WTC11 (cell line): ENCODE measurements at regions not wholly inside any gene's neighbourhood (a gene's known extent, or its start where the extent isn't known, plus 50 kb on each side); places are given as distances from the start of the nearest gene placed in this dataset.
A peak's percentile ranks its signal among the peaks of the same experiment; 100 is the strongest.

ENCODE experiments used
- ATAC-seq: fragments of 200-7000 bp; cut with Tn5 transposase; 2 replicates; pipeline ENCODE4 v1.10.0; 2021; ENCODE audit warnings: mild to moderate bottlenecking, moderate library complexity
- CTCF ChIA-PET: fragments of 300-600 bp; sonication (Branson Sonifier 250); formaldehyde crosslinking; loops from one replicate; lab custom pipeline; 2021; ENCODE audit warnings: antibody characterized with exemption; lab: Charles Lee
- POLR2A ChIA-PET: fragments of 350-600 bp; sonication (Branson Sonifier 250); formaldehyde crosslinking; loops from one replicate; lab custom pipeline; 2021; ENCODE audit warnings: antibody characterized with exemption; lab: Charles Lee
- DNase-seq: peaks from one replicate; pipeline ENCODE4 v3.0.0; 2021; ENCODE audit warnings: low spot score
- H3K27ac Mint-ChIP-seq: 2 replicates; pipeline ENCODE4 v1.8.0; 2021; ENCODE audit warnings: mixed read lengths
- H3K27me3 Mint-ChIP-seq: 2 replicates; pipeline ENCODE4 v1.8.0; 2021; ENCODE audit warnings: low read depth, mild to moderate bottlenecking, moderate library complexity, mixed read lengths
- H3K36me3 Mint-ChIP-seq: 2 replicates; pipeline ENCODE4 v1.8.0; 2021; ENCODE audit warnings: mixed read lengths
- H3K4me1 Mint-ChIP-seq: 2 replicates; pipeline ENCODE4 v1.8.0; 2022; ENCODE audit warnings: mixed read lengths
- H3K4me3 Mint-ChIP-seq: 2 replicates; pipeline ENCODE4 v1.8.0; 2021; ENCODE audit warnings: mild to moderate bottlenecking, moderate library complexity, mixed read lengths
- H3K9me3 Mint-ChIP-seq: 2 replicates; pipeline ENCODE4 v1.8.0; 2021; ENCODE audit warnings: mixed read lengths
- ATF1 ChIP-seq: sonication (generic); formaldehyde crosslinking; IDR thresholded peaks from 2 replicates; pipeline ENCODE4 v1.8.1; 2023; ENCODE audit warnings: mild to moderate bottlenecking, moderate library complexity, missing genetic modification reagents
- EMX1 ChIP-seq: fragments of 250-450 bp; sonication (Bioruptor Pico); IDR thresholded peaks from 2 replicates; pipeline ENCODE4 v1.8.0; 2021; ENCODE audit warnings: mild to moderate bottlenecking
- FOXJ3 ChIP-seq: sonication (generic); formaldehyde crosslinking; IDR thresholded peaks from 2 replicates; pipeline ENCODE4 v1.9.0; 2021; ENCODE audit warnings: missing genetic modification reagents, mild to moderate bottlenecking, borderline replicate concordance
- GTF2I ChIP-seq: fragments of 250-450 bp; sonication (Bioruptor Pico); conservative IDR thresholded peaks from 2 replicates; pipeline ENCODE4 v1.4.0; 2021; ENCODE audit warnings: mild to moderate bottlenecking
- HMGA2 ChIP-seq: fragments of 250-450 bp; sonication (Bioruptor Pico); IDR thresholded peaks from 2 replicates; pipeline ENCODE4 v1.4.0; 2021; ENCODE audit warnings: mild to moderate bottlenecking, moderate library complexity
- JAZF1 ChIP-seq: fragments of 250-450 bp; sonication (Bioruptor Pico); IDR thresholded peaks from 2 replicates; pipeline ENCODE4 v1.9.0; 2021; ENCODE audit warnings: moderate library complexity, mild to moderate bottlenecking, inconsistent platforms
- NFATC4 ChIP-seq: fragments of 250-450 bp; sonication (Bioruptor Pico); IDR thresholded peaks from 2 replicates; pipeline ENCODE4 v1.9.0; 2021; ENCODE audit warnings: mild to moderate bottlenecking
- NFE2L1 ChIP-seq: sonication (generic); formaldehyde crosslinking; IDR thresholded peaks from 2 replicates; pipeline ENCODE4 v1.8.1; 2023; ENCODE audit warnings: missing genetic modification reagents
- NFYB ChIP-seq: sonication (generic); formaldehyde crosslinking; conservative IDR thresholded peaks from 2 replicates; pipeline ENCODE4 v1.8.0; 2022; ENCODE audit warnings: low read depth, missing genetic modification reagents
- RELA ChIP-seq: sonication (generic); formaldehyde crosslinking; IDR thresholded peaks from 2 replicates; pipeline ENCODE4 v1.8.1; 2022; ENCODE audit warnings: missing genetic modification reagents, mild to moderate bottlenecking, borderline replicate concordance
- SMAD4 ChIP-seq: sonication (generic); formaldehyde crosslinking; IDR thresholded peaks from 2 replicates; pipeline ENCODE4 v1.8.0; 2022; ENCODE audit warnings: mild to moderate bottlenecking, missing genetic modification reagents
- TEAD1 ChIP-seq: sonication (generic); formaldehyde crosslinking; IDR thresholded peaks from 2 replicates; pipeline ENCODE4 v1.8.0; 2022; ENCODE audit warnings: mild to moderate bottlenecking, missing genetic modification reagents
- ZBTB21 ChIP-seq: sonication (generic); formaldehyde crosslinking; IDR thresholded peaks from 2 replicates; pipeline ENCODE4 v1.8.1; 2023; ENCODE audit warnings: mild to moderate bottlenecking, missing genetic modification reagents, borderline replicate concordance
- ZNF317 ChIP-seq: sonication (generic); formaldehyde crosslinking; IDR thresholded peaks from 2 replicates; pipeline ENCODE4 v1.8.1; 2023; ENCODE audit warnings: low read depth, mild to moderate bottlenecking, moderate library complexity, missing genetic modification reagents, borderline replicate concordance
- ZNF396 ChIP-seq: fragments of 250-450 bp; sonication (Bioruptor Pico); IDR thresholded peaks from 2 replicates; pipeline ENCODE4 v1.8.0; 2021; ENCODE audit warnings: mild to moderate bottlenecking, moderate library complexity, borderline replicate concordance
- TF ChIP-seq, protein P1 (sequence below): sonication (generic); formaldehyde crosslinking; IDR thresholded peaks from 2 replicates; pipeline ENCODE4 v1.8.1; 2023; ENCODE audit warnings: mild to moderate bottlenecking, missing genetic modification reagents
- TF ChIP-seq, protein P2 (sequence below): fragments of 250-450 bp; sonication (Bioruptor Pico); IDR thresholded peaks from 2 replicates; pipeline ENCODE4 v1.8.0; 2021; ENCODE audit warnings: mild to moderate bottlenecking
- TF ChIP-seq, protein P3 (sequence below): sonication (generic); formaldehyde crosslinking; IDR thresholded peaks from 2 replicates; pipeline ENCODE4 v1.8.1; 2022; ENCODE audit warnings: mild to moderate bottlenecking, moderate library complexity, missing genetic modification reagents
- TF ChIP-seq, protein P4 (sequence below): sonication (generic); formaldehyde crosslinking; IDR thresholded peaks from 2 replicates; pipeline ENCODE4 v1.8.0; 2023; ENCODE audit warnings: missing genetic modification reagents, mild to moderate bottlenecking, borderline replicate concordance
- TF ChIP-seq, protein P5 (sequence below): sonication (generic); formaldehyde crosslinking; IDR thresholded peaks from 2 replicates; pipeline ENCODE4 v1.8.0; 2022; ENCODE audit warnings: mild to moderate bottlenecking, missing genetic modification reagents
- TF ChIP-seq, protein P6 (sequence below): sonication (generic); formaldehyde crosslinking; IDR thresholded peaks from 2 replicates; pipeline ENCODE4 v1.8.0; 2022; ENCODE audit warnings: mild to moderate bottlenecking, missing genetic modification reagents
- TF ChIP-seq, protein P7 (sequence below): sonication (generic); formaldehyde crosslinking; IDR thresholded peaks from 2 replicates; pipeline ENCODE4 v1.8.1; 2022; ENCODE audit warnings: low read depth, missing genetic modification reagents, borderline replicate concordance
- TF ChIP-seq, protein P8 (sequence below): fragments of 250-450 bp; sonication (Bioruptor Pico); conservative IDR thresholded peaks from 2 replicates; pipeline ENCODE4 v1.9.0; 2021; ENCODE audit warnings: mild to moderate bottlenecking

DNA sequence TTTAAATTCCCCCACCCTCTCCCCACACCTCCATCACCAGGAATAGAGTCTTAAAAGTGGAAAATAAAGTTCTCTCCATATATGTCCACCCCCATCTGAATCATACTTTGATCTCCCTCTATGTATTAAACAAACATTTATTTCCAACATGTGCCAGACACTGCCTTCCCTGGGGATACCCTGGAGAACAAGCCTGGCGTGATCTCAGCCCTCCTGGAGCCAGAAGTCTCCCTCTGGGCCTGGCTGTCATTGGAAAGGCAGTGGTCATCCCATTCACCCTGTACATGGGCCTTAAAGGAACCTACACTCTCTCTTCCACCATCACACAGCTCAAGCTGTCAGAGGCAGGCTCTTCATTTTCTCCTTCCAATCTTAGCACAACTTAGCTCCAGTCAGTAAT is 143.6 kb downstream of the EMP1 start:
- no peak for DNase-seq
- H3K4me1 Mint-ChIP-seq = no peaks in the 10 kb centered on the region
- TF ChIP-seq, protein P1, sequence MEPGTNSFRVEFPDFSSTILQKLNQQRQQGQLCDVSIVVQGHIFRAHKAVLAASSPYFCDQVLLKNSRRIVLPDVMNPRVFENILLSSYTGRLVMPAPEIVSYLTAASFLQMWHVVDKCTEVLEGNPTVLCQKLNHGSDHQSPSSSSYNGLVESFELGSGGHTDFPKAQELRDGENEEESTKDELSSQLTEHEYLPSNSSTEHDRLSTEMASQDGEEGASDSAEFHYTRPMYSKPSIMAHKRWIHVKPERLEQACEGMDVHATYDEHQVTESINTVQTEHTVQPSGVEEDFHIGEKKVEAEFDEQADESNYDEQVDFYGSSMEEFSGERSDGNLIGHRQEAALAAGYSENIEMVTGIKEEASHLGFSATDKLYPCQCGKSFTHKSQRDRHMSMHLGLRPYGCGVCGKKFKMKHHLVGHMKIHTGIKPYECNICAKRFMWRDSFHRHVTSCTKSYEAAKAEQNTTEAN (CRISPR knock-in tag) = no peak
- TF ChIP-seq ZNF317 (CRISPR knock-in tag) = no peak
- no peak for TF ChIP-seq HMGA2 (CRISPR knock-in tag)
- TF ChIP-seq ZNF396 (CRISPR knock-in tag) = no peak
- TF ChIP-seq, protein P2, sequence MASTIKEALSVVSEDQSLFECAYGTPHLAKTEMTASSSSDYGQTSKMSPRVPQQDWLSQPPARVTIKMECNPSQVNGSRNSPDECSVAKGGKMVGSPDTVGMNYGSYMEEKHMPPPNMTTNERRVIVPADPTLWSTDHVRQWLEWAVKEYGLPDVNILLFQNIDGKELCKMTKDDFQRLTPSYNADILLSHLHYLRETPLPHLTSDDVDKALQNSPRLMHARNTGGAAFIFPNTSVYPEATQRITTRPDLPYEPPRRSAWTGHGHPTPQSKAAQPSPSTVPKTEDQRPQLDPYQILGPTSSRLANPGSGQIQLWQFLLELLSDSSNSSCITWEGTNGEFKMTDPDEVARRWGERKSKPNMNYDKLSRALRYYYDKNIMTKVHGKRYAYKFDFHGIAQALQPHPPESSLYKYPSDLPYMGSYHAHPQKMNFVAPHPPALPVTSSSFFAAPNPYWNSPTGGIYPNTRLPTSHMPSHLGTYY = no peak
- TF ChIP-seq FOXJ3 (CRISPR knock-in tag) = no peak
- TF ChIP-seq, protein P3, sequence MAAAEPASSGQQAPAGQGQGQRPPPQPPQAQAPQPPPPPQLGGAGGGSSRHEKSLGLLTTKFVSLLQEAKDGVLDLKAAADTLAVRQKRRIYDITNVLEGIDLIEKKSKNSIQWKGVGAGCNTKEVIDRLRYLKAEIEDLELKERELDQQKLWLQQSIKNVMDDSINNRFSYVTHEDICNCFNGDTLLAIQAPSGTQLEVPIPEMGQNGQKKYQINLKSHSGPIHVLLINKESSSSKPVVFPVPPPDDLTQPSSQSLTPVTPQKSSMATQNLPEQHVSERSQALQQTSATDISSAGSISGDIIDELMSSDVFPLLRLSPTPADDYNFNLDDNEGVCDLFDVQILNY (CRISPR knock-in tag) = no peak
- TF ChIP-seq ZBTB21 (CRISPR knock-in tag) = no peak
- TF ChIP-seq GTF2I (CRISPR knock-in tag) = no peak
- TF ChIP-seq NFE2L1 (CRISPR knock-in tag) = no peak
- no peak for TF ChIP-seq TEAD1
- TF ChIP-seq NFYB (CRISPR knock-in tag) = no peak
- TF ChIP-seq SMAD4 (CRISPR knock-in tag) = no peak
- TF ChIP-seq, protein P4, sequence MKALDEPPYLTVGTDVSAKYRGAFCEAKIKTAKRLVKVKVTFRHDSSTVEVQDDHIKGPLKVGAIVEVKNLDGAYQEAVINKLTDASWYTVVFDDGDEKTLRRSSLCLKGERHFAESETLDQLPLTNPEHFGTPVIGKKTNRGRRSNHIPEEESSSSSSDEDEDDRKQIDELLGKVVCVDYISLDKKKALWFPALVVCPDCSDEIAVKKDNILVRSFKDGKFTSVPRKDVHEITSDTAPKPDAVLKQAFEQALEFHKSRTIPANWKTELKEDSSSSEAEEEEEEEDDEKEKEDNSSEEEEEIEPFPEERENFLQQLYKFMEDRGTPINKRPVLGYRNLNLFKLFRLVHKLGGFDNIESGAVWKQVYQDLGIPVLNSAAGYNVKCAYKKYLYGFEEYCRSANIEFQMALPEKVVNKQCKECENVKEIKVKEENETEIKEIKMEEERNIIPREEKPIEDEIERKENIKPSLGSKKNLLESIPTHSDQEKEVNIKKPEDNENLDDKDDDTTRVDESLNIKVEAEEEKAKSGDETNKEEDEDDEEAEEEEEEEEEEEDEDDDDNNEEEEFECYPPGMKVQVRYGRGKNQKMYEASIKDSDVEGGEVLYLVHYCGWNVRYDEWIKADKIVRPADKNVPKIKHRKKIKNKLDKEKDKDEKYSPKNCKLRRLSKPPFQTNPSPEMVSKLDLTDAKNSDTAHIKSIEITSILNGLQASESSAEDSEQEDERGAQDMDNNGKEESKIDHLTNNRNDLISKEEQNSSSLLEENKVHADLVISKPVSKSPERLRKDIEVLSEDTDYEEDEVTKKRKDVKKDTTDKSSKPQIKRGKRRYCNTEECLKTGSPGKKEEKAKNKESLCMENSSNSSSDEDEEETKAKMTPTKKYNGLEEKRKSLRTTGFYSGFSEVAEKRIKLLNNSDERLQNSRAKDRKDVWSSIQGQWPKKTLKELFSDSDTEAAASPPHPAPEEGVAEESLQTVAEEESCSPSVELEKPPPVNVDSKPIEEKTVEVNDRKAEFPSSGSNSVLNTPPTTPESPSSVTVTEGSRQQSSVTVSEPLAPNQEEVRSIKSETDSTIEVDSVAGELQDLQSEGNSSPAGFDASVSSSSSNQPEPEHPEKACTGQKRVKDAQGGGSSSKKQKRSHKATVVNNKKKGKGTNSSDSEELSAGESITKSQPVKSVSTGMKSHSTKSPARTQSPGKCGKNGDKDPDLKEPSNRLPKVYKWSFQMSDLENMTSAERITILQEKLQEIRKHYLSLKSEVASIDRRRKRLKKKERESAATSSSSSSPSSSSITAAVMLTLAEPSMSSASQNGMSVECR (CRISPR knock-in tag) = no peak
- H3K9me3 Mint-ChIP-seq = peaks cover 10% of the 10 kb centered on the region
- H3K27me3 Mint-ChIP-seq = no peaks in the 10 kb centered on the region; the same call in 1 of the 2 replicates
- H3K27ac Mint-ChIP-seq = no peak overlapping the region
- no peak for ATAC-seq
- ChIA-PET CTCF (interaction anchor here (1.5 to 2.0 kb wide), 2 partner anchors 22 kb away, joined by 6 to 7 read pairs; no protein-coding TSS in a partner anchor), POLR2A (no interaction called here)
- no peaks in the 10 kb centered on the region for H3K36me3 Mint-ChIP-seq
- no peak overlapping the region for H3K4me3 Mint-ChIP-seq

DNA sequence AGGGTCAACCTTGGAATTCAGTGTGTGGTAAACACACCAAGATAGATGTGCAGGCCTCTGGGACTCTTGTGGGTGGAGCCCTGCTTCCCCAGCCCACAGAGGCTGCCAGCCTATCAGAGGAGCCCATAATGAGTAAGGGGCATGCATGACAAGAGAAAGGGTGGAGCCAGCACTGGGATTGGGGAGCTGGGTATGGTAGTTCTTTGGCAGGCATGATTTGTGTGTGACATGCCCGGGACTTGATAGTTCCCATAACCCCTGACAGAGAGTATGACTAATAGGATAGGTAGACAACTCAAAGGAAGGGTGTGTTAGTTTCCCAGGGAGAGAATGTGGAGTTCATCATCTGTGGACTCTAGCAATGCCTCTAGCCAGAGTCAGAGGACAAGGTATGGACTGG is 143.0 kb downstream of the EMP1 start:
- Mint-ChIP-seq H3K27ac (no peak overlapping the region), H3K4me1 (no peaks in the 10 kb centered on the region), H3K27me3 (no peaks in the 10 kb centered on the region; the same call in 1 of the 2 replicates), H3K4me3 (no peak overlapping the region), H3K9me3 (peaks cover 10% of the 10 kb centered on the region), H3K36me3 (no peaks in the 10 kb centered on the region)
- CTCF ChIA-PET = interaction anchor here (2.0 kb wide), 1 partner anchor 23 kb away, joined by 6 read pairs; no protein-coding TSS in a partner anchor
- DNase-seq = no peak
- peak; percentile 69 for ATAC-seq
- POLR2A ChIA-PET = no interaction called here
- TF ChIP-seq, protein P5, sequence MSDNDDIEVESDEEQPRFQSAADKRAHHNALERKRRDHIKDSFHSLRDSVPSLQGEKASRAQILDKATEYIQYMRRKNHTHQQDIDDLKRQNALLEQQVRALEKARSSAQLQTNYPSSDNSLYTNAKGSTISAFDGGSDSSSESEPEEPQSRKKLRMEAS (CRISPR knock-in tag) = no peak
- TF ChIP-seq NFATC4 (CRISPR knock-in tag) (no peak), RELA (no peak), ATF1 (CRISPR knock-in tag) (no peak), JAZF1 (no peak), EMX1 (CRISPR knock-in tag) (no peak)
- TF ChIP-seq, protein P6, sequence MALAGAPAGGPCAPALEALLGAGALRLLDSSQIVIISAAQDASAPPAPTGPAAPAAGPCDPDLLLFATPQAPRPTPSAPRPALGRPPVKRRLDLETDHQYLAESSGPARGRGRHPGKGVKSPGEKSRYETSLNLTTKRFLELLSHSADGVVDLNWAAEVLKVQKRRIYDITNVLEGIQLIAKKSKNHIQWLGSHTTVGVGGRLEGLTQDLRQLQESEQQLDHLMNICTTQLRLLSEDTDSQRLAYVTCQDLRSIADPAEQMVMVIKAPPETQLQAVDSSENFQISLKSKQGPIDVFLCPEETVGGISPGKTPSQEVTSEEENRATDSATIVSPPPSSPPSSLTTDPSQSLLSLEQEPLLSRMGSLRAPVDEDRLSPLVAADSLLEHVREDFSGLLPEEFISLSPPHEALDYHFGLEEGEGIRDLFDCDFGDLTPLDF = no peak
- TF ChIP-seq, protein P7, sequence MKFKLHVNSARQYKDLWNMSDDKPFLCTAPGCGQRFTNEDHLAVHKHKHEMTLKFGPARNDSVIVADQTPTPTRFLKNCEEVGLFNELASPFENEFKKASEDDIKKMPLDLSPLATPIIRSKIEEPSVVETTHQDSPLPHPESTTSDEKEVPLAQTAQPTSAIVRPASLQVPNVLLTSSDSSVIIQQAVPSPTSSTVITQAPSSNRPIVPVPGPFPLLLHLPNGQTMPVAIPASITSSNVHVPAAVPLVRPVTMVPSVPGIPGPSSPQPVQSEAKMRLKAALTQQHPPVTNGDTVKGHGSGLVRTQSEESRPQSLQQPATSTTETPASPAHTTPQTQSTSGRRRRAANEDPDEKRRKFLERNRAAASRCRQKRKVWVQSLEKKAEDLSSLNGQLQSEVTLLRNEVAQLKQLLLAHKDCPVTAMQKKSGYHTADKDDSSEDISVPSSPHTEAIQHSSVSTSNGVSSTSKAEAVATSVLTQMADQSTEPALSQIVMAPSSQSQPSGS (CRISPR knock-in tag) = no peak
- TF ChIP-seq, protein P8, sequence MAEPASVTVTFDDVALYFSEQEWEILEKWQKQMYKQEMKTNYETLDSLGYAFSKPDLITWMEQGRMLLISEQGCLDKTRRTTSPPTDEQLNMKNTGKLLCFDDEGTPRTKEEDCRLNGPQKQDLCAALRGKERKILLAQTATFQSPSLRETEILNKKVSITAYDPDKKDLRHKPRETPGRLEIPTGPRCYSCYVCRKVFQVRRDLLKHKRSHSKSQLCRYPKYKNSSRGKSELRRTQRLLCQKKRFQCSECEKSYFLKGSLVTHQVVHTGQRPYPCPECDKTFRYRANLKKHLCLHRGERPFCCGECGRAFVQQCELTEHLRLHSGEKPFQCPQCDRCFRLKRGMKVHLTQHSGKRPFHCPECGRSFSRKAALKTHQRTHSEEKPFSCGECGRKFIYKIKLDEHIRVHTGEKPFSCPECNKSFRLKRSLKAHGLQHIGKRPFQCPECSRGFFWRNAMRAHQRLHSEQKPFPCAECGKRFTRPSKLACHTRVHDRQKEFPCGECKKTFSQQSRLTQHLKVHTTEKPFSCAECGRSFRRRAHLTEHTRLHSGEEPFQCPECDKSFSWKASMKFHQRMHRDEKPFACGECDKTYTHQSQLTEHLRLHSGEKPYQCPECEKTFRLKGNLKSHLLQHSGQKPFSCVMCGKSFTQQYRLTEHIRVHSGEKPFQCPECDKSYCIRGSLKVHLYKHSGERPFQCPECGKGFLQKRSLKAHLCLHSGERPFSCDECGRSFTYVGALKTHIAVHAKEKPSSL = no peak
